Astrocyte (in vitro differentiated cells and primary cell): ENCODE measurements at regions not wholly inside any gene's neighbourhood (a gene's known extent, or its start where the extent isn't known, plus 50 kb on each side); places are given as distances from the start of the nearest gene placed in this dataset.

Source experiments
- DNase-seq: peaks from one replicate; pipeline ENCODE4 v3.0.0-alpha.2; 2010; ENCODE audit warnings: low read depth
- FAIRE-seq: peaks from 2 replicates; lab custom pipeline; 2011; peaks lifted over from hg19 to GRCh38; lab: Jason Lieb, UNC
- H2AFZ ChIP-seq: 2 replicates; pipeline ENCODE4 v1.6.0; 2012; ENCODE audit warnings: low read depth, low read length, inconsistent platforms
- H3K27ac ChIP-seq: 2 replicates; pipeline ENCODE4 v1.5.1; 2011; ENCODE audit warnings: low read depth, low read length, inconsistent platforms
- H3K27me3 ChIP-seq: 2 replicates; pipeline ENCODE4 v1.6.0; 2011; ENCODE audit warnings: low read length, inconsistent platforms; ENCODE audit not compliant: insufficient read depth
- H3K36me3 ChIP-seq: 2 replicates; pipeline ENCODE4 v1.5.1; 2011; ENCODE audit warnings: low read length, inconsistent platforms; ENCODE audit not compliant: insufficient read depth
- H3K4me1 ChIP-seq: 2 replicates; pipeline ENCODE4 v1.5.1; 2011; ENCODE audit warnings: low read length, inconsistent platforms; ENCODE audit not compliant: insufficient read depth
- H3K4me2 ChIP-seq: 2 replicates; pipeline ENCODE4 v1.6.0; 2012; ENCODE audit warnings: low read length, inconsistent platforms
- H3K4me3 ChIP-seq: 2 replicates; pipeline ENCODE4 v1.5.1; 2011; ENCODE audit warnings: low read depth, mild to moderate bottlenecking, low read length, inconsistent platforms; ENCODE audit not compliant: insufficient read depth
- H3K79me2 ChIP-seq: 2 replicates; pipeline ENCODE4 v1.6.0; 2012; ENCODE audit warnings: mild to moderate bottlenecking, low read length, inconsistent platforms; ENCODE audit not compliant: insufficient read depth
- H3K9ac ChIP-seq: 2 replicates; pipeline ENCODE4 v1.6.0; 2012; ENCODE audit warnings: mild to moderate bottlenecking, low read length, inconsistent platforms
- H3K9me3 ChIP-seq: 2 replicates; pipeline ENCODE4 v1.5.1; 2012; ENCODE audit warnings: low read depth, mild to moderate bottlenecking, low read length, inconsistent platforms; ENCODE audit not compliant: insufficient read depth
- H4K20me1 ChIP-seq: 2 replicates; pipeline ENCODE4 v1.6.0; 2012; ENCODE audit warnings: low read length, inconsistent platforms; ENCODE audit not compliant: insufficient read depth
- H3K27ac Mint-ChIP-seq: one replicate; pipeline ENCODE4 v1.8.0; 2021; ENCODE audit warnings: mild to moderate bottlenecking, mixed read lengths; ENCODE audit not compliant: unreplicated experiment
- H3K27me3 Mint-ChIP-seq: one replicate; pipeline ENCODE4 v1.8.0; 2021; ENCODE audit warnings: low read depth, mixed read lengths; ENCODE audit not compliant: unreplicated experiment
- H3K36me3 Mint-ChIP-seq: one replicate; pipeline ENCODE4 v1.8.0; 2021; ENCODE audit warnings: low read depth, mixed read lengths; ENCODE audit not compliant: unreplicated experiment
- H3K4me1 Mint-ChIP-seq: one replicate; pipeline ENCODE4 v1.8.0; 2021; ENCODE audit warnings: low read depth, mixed read lengths; ENCODE audit not compliant: unreplicated experiment
- H3K4me3 Mint-ChIP-seq: one replicate; pipeline ENCODE4 v1.8.0; 2021; ENCODE audit warnings: mild to moderate bottlenecking, moderate library complexity, mixed read lengths; ENCODE audit not compliant: unreplicated experiment
- H3K9me3 Mint-ChIP-seq: one replicate; pipeline ENCODE4 v1.8.0; 2021; ENCODE audit warnings: mild to moderate bottlenecking, mixed read lengths; ENCODE audit not compliant: unreplicated experiment
- CTCF ChIP-seq: IDR thresholded peaks from 2 replicates; pipeline ENCODE4 v1.5.1; 2011; ENCODE audit warnings: low read depth, mild to moderate bottlenecking, inconsistent platforms, low read length, moderate library complexity; ENCODE audit not compliant: insufficient read depth
- EZH2 ChIP-seq: IDR thresholded peaks from 2 replicates; pipeline ENCODE4 v1.6.1; 2012; ENCODE audit warnings: mild to moderate bottlenecking, low read length, inconsistent platforms; ENCODE audit not compliant: insufficient read depth

GRCh38 chr5:152274224-152274623 is 130.9 kb downstream of the NMUR2 start:
- H3K27me3 ChIP-seq, result no peaks in the 10 kb centered on the region
- H3K4me1 Mint-ChIP-seq, result peaks cover 8% of the 10 kb centered on the region
- no peak overlapping the region for H2AFZ ChIP-seq
- H3K27ac ChIP-seq, result no peak overlapping the region
- no peak for DNase-seq
- no peaks in the 10 kb centered on the region for H3K79me2 ChIP-seq
- no peak for FAIRE-seq
- H3K27me3 Mint-ChIP-seq, result no peaks in the 10 kb centered on the region
- no peaks in the 10 kb centered on the region for H4K20me1 ChIP-seq
- H3K36me3 ChIP-seq, result no peaks in the 10 kb centered on the region
- H3K9me3 ChIP-seq, result no peaks in the 10 kb centered on the region
- H3K4me1 ChIP-seq, result no peaks in the 10 kb centered on the region
- no peak for TF ChIP-seq EZH2
- TF ChIP-seq CTCF, result no peak
- H3K4me3 ChIP-seq, result no peak overlapping the region
- no peak overlapping the region for H3K4me3 Mint-ChIP-seq
- H3K4me2 ChIP-seq, result no peak overlapping the region
- no peak overlapping the region for H3K9ac ChIP-seq
- H3K27ac Mint-ChIP-seq, result no peak overlapping the region
- H3K9me3 Mint-ChIP-seq, result peaks cover 1% of the 10 kb centered on the region
- no peaks in the 10 kb centered on the region for H3K36me3 Mint-ChIP-seq

GRCh38 chr5:152271420-152271819 is 133.7 kb downstream of the NMUR2 start:
- H3K9me3 Mint-ChIP-seq, result no peaks in the 10 kb centered on the region
- H3K9me3 ChIP-seq, result no peaks in the 10 kb centered on the region
- no peak overlapping the region for H3K9ac ChIP-seq
- TF ChIP-seq CTCF, result no peak
- TF ChIP-seq EZH2, result no peak
- FAIRE-seq (no peak), DNase-seq (no peak)
- no peak overlapping the region for H2AFZ ChIP-seq
- H3K4me2 ChIP-seq, result no peak overlapping the region
- H3K27me3 ChIP-seq, result no peaks in the 10 kb centered on the region
- no peaks in the 10 kb centered on the region for H3K36me3 ChIP-seq
- H3K27ac Mint-ChIP-seq, result no peak overlapping the region
- no peak overlapping the region for H3K27ac ChIP-seq
- no peaks in the 10 kb centered on the region for H3K79me2 ChIP-seq
- no peaks in the 10 kb centered on the region for H4K20me1 ChIP-seq
- H3K27me3 Mint-ChIP-seq, result no peaks in the 10 kb centered on the region
- H3K4me1 Mint-ChIP-seq, result peaks cover 8% of the 10 kb centered on the region
- no peaks in the 10 kb centered on the region for H3K4me1 ChIP-seq
- H3K36me3 Mint-ChIP-seq, result no peaks in the 10 kb centered on the region
- H3K4me3 Mint-ChIP-seq, result no peak overlapping the region
- no peak overlapping the region for H3K4me3 ChIP-seq

GRCh38 chr5:152270096-152270495 is 135.0 kb downstream of the NMUR2 start:
- TF ChIP-seq CTCF, result no peak
- TF ChIP-seq EZH2, result no peak
- Histone ChIP-seq H3K36me3 (no peaks in the 10 kb centered on the region), H4K20me1 (no peaks in the 10 kb centered on the region), H3K27me3 (no peaks in the 10 kb centered on the region), H3K4me3 (no peak overlapping the region), H3K4me2 (no peak overlapping the region), H3K27ac (no peak overlapping the region), H3K4me1 (no peaks in the 10 kb centered on the region), H3K9ac (no peak overlapping the region), H3K79me2 (no peaks in the 10 kb centered on the region), H3K9me3 (no peaks in the 10 kb centered on the region), H2AFZ (no peak overlapping the region)
- DNase-seq (peak; percentile 4), FAIRE-seq (no peak)
- no peak overlapping the region for H3K4me3 Mint-ChIP-seq
- H3K27me3 Mint-ChIP-seq, result no peaks in the 10 kb centered on the region
- no peaks in the 10 kb centered on the region for H3K36me3 Mint-ChIP-seq
- no peaks in the 10 kb centered on the region for H3K9me3 Mint-ChIP-seq
- peaks cover 8% of the 10 kb centered on the region for H3K4me1 Mint-ChIP-seq
- no peak overlapping the region for H3K27ac Mint-ChIP-seq
